ENCODE measurements at regions not wholly inside any gene's neighbourhood (a gene's known extent, or its start where the extent isn't known, plus 50 kb on each side); places are given as distances from the start of the nearest gene placed in this dataset.

DNA sequence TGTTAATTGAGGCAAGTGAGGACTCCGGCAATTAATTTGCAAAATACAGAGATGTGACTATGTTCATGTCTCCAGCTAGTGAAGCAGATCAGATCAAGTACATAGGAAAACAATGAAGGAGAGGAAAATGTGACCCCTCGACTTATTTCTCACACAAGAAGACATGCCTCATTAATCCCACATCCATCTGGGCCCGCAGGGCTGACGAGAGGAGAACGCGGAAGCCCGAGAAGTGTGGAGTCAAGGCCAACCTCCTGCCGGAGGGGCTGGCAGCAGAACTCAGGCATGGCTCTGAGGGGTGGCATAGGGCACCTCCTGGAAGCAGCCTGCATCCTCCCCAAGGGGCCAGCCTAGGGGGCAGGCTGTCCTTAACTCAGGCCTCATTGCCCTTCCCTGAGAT is 54.4 kb downstream of the ZNF503 start:
- Histone ChIP-seq H3K27me3 (no peaks in the 10 kb centered on the region), H3K9me3 (no peaks in the 10 kb centered on the region), H3K4me3 (no peak overlapping the region), H3K4me1 (ENCODE audit: insufficient read depth) (no peaks in the 10 kb centered on the region), H3K36me3 (no peaks in the 10 kb centered on the region), H3K27ac (no peak overlapping the region)
- intact Hi-C loops (cut with DNase I): no loop called here
- WGBS, 3 donors: 51 to 67% (median 55%) methylated on average over 8 of the region's 8 CpGs
- TF ChIP-seq POLR2A (IDR thresholded peaks at IDR 0.05): no peak
- TF ChIP-seq, protein P1, sequence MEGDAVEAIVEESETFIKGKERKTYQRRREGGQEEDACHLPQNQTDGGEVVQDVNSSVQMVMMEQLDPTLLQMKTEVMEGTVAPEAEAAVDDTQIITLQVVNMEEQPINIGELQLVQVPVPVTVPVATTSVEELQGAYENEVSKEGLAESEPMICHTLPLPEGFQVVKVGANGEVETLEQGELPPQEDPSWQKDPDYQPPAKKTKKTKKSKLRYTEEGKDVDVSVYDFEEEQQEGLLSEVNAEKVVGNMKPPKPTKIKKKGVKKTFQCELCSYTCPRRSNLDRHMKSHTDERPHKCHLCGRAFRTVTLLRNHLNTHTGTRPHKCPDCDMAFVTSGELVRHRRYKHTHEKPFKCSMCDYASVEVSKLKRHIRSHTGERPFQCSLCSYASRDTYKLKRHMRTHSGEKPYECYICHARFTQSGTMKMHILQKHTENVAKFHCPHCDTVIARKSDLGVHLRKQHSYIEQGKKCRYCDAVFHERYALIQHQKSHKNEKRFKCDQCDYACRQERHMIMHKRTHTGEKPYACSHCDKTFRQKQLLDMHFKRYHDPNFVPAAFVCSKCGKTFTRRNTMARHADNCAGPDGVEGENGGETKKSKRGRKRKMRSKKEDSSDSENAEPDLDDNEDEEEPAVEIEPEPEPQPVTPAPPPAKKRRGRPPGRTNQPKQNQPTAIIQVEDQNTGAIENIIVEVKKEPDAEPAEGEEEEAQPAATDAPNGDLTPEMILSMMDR (IDR thresholded peaks at IDR 0.05): no peak
- TF ChIP-seq EP300 (IDR thresholded peaks at IDR 0.05): no peak
- DNase-seq: no peak

DNA sequence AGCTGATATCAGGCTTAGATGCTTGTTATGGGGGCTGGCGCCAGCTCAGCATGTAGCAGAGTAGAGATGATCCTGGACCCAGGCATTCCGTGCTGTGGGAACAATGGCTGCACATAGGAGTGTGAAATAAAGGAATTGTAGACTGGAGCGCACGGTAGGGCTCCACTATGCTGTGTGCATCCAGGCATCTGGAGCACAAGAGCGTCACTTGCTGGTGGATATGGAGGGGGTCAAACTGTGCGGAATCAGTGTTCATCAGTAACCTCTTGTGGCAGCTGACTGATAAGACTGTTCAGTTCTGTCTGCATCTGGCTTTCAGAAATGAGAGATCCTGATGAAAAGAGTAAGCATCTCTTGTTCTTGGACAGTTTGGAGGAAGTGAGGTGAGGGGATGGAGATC is 55.8 kb downstream of the ZNF503 start:
- TF ChIP-seq EP300 (IDR thresholded peaks at IDR 0.05) (no peak), POLR2A (IDR thresholded peaks at IDR 0.05) (no peak)
- TF ChIP-seq, protein P1 (IDR thresholded peaks at IDR 0.05): no peak
- Histone ChIP-seq H3K27me3 (no peaks in the 10 kb centered on the region), H3K9me3 (no peaks in the 10 kb centered on the region), H3K36me3 (no peaks in the 10 kb centered on the region), H3K4me3 (no peak overlapping the region), H3K27ac (no peak overlapping the region), H3K4me1 (ENCODE audit: insufficient read depth) (no peaks in the 10 kb centered on the region)
- intact Hi-C loops (cut with DNase I): no loop called here
- DNase-seq: no peak
- 87 to 92% (median 89%) methylated on average over 6 of the region's 6 CpGs for WGBS, 3 donors

DNA sequence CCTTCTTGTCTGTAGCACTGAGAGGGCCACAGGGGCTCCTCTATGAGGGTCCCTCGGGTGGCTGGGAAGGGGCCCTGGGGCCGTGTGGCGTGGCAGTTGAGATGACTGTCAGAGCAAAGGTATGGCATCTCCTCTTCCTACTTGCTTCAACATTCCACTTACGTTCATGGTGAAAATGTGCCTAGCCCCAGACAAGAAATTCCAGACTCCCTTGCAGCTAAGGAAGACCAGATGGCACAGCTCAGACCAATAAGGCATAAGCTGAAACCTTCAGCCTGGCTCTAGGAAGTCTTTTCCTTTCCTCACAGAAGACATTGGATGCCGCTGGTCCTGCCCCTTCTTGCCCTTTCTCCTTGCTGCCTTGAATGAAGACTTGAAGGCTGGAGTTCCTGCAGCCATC is 57.4 kb downstream of the ZNF503 start:
- no peak for DNase-seq
- no peaks in the 10 kb centered on the region for H3K27me3 ChIP-seq
- H3K27ac ChIP-seq: no peak overlapping the region
- H3K4me3 ChIP-seq: no peak overlapping the region
- TF ChIP-seq EP300 (IDR thresholded peaks at IDR 0.05) (no peak), POLR2A (IDR thresholded peaks at IDR 0.05) (no peak)
- no peaks in the 10 kb centered on the region for H3K9me3 ChIP-seq
- no peaks in the 10 kb centered on the region for H3K4me1 ChIP-seq (ENCODE audit: insufficient read depth)
- no peaks in the 10 kb centered on the region for H3K36me3 ChIP-seq
- WGBS, 3 donors: 71 to 89% (median 89%) methylated on average over 5 of the region's 5 CpGs
- intact Hi-C loops (cut with DNase I): no loop called here

DNA sequence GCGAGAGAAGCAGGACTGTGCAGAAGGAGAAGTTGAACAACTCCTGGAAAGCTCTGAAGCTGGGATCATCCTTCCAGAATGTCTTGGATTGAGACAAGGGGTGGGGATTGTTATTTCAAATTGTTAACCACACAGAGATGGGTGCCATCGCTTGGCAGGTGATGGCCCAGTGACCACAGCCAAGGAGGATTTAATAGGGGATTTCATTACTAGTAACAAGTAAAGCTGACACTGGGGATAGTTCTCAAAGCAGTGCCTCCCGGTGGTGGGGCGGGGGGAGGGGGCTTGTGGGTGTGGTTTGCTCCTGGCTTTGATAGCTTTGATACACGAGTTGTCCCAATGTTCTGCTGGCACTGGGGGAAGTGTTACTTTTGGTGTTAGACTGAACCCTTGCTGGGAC is 59.2 kb downstream of the ZNF503 start:
- no peak for DNase-seq
- no peak overlapping the region for H3K27ac ChIP-seq
- H3K9me3 ChIP-seq: no peaks in the 10 kb centered on the region
- no peak for TF ChIP-seq POLR2A (IDR thresholded peaks at IDR 0.05)
- no peak for TF ChIP-seq EP300 (IDR thresholded peaks at IDR 0.05)
- TF ChIP-seq, protein P1 (IDR thresholded peaks at IDR 0.05): no peak
- H3K4me3 ChIP-seq: no peak overlapping the region
- no peaks in the 10 kb centered on the region for H3K36me3 ChIP-seq
- H3K4me1 ChIP-seq (ENCODE audit: insufficient read depth): no peaks in the 10 kb centered on the region
- 67 to 74% (median 70%) methylated on average over 5 of the region's 5 CpGs for WGBS, 3 donors
- H3K27me3 ChIP-seq: no peaks in the 10 kb centered on the region
- intact Hi-C loops (cut with DNase I): no loop called here

DNA sequence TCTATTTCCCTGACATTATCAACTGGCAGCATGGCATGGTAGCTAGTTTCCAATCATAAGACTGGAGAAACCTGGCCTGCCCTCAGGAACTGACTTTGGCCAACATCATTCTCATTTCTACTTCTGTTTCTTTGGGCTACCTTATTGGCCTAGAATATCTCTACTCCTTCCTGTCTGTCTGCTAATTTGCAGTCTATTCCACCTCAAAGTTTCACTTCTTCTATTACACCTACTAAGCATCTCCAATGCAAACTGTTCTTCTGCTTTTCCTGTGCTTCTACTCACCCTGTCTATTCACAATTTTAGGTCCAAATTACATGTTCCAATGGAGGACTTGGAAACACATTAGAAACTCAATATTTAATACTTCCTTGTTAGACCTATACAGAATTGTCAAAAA is 65.6 kb downstream of the ZNF503 start:
- H3K9me3 ChIP-seq: no peaks in the 10 kb centered on the region
- TF ChIP-seq EP300 (IDR thresholded peaks at IDR 0.05): no peak
- TF ChIP-seq, protein P1 (IDR thresholded peaks at IDR 0.05): no peak
- TF ChIP-seq POLR2A (IDR thresholded peaks at IDR 0.05): no peak
- intact Hi-C loops (cut with DNase I): no loop called here
- no peak overlapping the region for H3K4me3 ChIP-seq
- H3K27ac ChIP-seq: no peak overlapping the region
- no peaks in the 10 kb centered on the region for H3K4me1 ChIP-seq (ENCODE audit: insufficient read depth)
- no peaks in the 10 kb centered on the region for H3K36me3 ChIP-seq
- DNase-seq: no peak
- H3K27me3 ChIP-seq: no peaks in the 10 kb centered on the region
